ENCODE measurements at regions not wholly inside any gene's neighbourhood (a gene's known extent, or its start where the extent isn't known, plus 50 kb on each side); places are given as distances from the start of the nearest gene placed in this dataset.
"Not testable (repeated sequence)": the region's sequence is repeated elsewhere in the genome, so short reads cannot be mapped to it uniquely, and the experiment has no call there.

GRCh38 chr9:87034841-87035240 is 87.5 kb upstream of the GAS1 start:
- no peak for DNase-seq
- H3K4me1 ChIP-seq (ENCODE audit: control insufficient read depth in 3 of 3, insufficient read depth in 2 of 3, low read depth in 1 of 3, low read length in 2 of 3) = no peaks in the 10 kb centered on the region
- 80 to 84% (median 84%) methylated on average over 8 of the region's 8 CpGs for WGBS, 3 donors
- peaks cover 0 to 3% (median 0%) of the 10 kb centered on the region in 3 donors for H3K27me3 ChIP-seq (ENCODE audit: control insufficient read depth in 3 of 3, insufficient read depth in 3 of 3, low read length in 3 of 3)
- no peaks in the 10 kb centered on the region for H3K36me3 ChIP-seq (ENCODE audit: control insufficient read depth in 3 of 3, insufficient read depth in 2 of 3, low read depth in 1 of 3, low read length in 3 of 3)
- FAIRE-seq = no peak
- peak overlapping the region in 1 of 3 donors; percentile 44 for H3K27ac ChIP-seq (ENCODE audit: low read depth in 1 of 3, low read length in 2 of 3)
- no peak overlapping the region for H3K4me3 ChIP-seq (ENCODE audit: low read depth in 1 of 3, low read length in 3 of 3)
- no peaks in the 10 kb centered on the region for H3K9me3 ChIP-seq (ENCODE audit: control insufficient read depth in 2 of 2, insufficient read depth in 1 of 2, low read depth in 1 of 2, low read length in 1 of 2)

- WGBS, 3 donors = 59 to 87% (median 68%) methylated on average over 5 of the region's 5 CpGs
- H3K4me1 ChIP-seq (ENCODE audit: control insufficient read depth in 3 of 3, insufficient read depth in 2 of 3, low read depth in 1 of 3, low read length in 2 of 3) = no peaks in the 10 kb centered on the region
- FAIRE-seq (no peak), DNase-seq (no peak)
- peak overlapping the region in 1 of 3 donors; percentile 42 for H3K27ac ChIP-seq (ENCODE audit: low read depth in 1 of 3, low read length in 2 of 3)
- H3K27me3 ChIP-seq (ENCODE audit: control insufficient read depth in 3 of 3, insufficient read depth in 3 of 3, low read length in 3 of 3) = peaks cover 0 to 3% (median 0%) of the 10 kb centered on the region in 3 donors
- H3K36me3 ChIP-seq (ENCODE audit: control insufficient read depth in 3 of 3, insufficient read depth in 2 of 3, low read depth in 1 of 3, low read length in 3 of 3) = no peaks in the 10 kb centered on the region
- H3K4me3 ChIP-seq (ENCODE audit: low read depth in 1 of 3, low read length in 3 of 3) = no peak overlapping the region
- H3K9me3 ChIP-seq (ENCODE audit: control insufficient read depth in 2 of 2, insufficient read depth in 1 of 2, low read depth in 1 of 2, low read length in 1 of 2) = no peaks in the 10 kb centered on the region
Measured at GRCh38 chr9:87035879-87036278, 88.6 kb upstream of the GAS1 start.

- WGBS, 3 donors = 85 to 89% (median 86%) methylated on average over 2 of the region's 2 CpGs
- no peak for FAIRE-seq
Measured at GRCh38 chr9:87036506-87036905, 89.2 kb upstream of the GAS1 start.

GRCh38 chr9:87039809-87040392 is 92.6 kb upstream of the GAS1 start:
- DNase-seq (no peak), FAIRE-seq (no peak)
- H3K9me3 ChIP-seq (ENCODE audit: control insufficient read depth in 2 of 2, insufficient read depth in 1 of 2, low read depth in 1 of 2, low read length in 1 of 2) = no peaks in the 10 kb centered on the region
- 83 to 98% (median 90%) methylated on average over 1 of the region's 1 CpG for WGBS, 3 donors
- H3K27ac ChIP-seq (ENCODE audit: low read depth in 1 of 3, low read length in 2 of 3) = no peak overlapping the region
- no peaks in the 10 kb centered on the region for H3K27me3 ChIP-seq (ENCODE audit: control insufficient read depth in 3 of 3, insufficient read depth in 3 of 3, low read length in 3 of 3)
- H3K4me1 ChIP-seq (ENCODE audit: control insufficient read depth in 3 of 3, insufficient read depth in 2 of 3, low read depth in 1 of 3, low read length in 2 of 3) = no peaks in the 10 kb centered on the region
- no peak overlapping the region for H3K4me3 ChIP-seq (ENCODE audit: low read depth in 1 of 3, low read length in 3 of 3)
- no peaks in the 10 kb centered on the region for H3K36me3 ChIP-seq (ENCODE audit: control insufficient read depth in 3 of 3, insufficient read depth in 2 of 3, low read depth in 1 of 3, low read length in 3 of 3)

More at GRCh38 chr9:87036506-87036905, 89.2 kb upstream of the GAS1 start:
- H3K4me3 ChIP-seq (ENCODE audit: low read depth in 1 of 3, low read length in 3 of 3) = no peak overlapping the region
- DNase-seq = no peak
- H3K27ac ChIP-seq (ENCODE audit: low read depth in 1 of 3, low read length in 2 of 3) = peak overlapping the region in 1 of 3 donors; percentile 42
- no peaks in the 10 kb centered on the region for H3K9me3 ChIP-seq (ENCODE audit: control insufficient read depth in 2 of 2, insufficient read depth in 1 of 2, low read depth in 1 of 2, low read length in 1 of 2)
- H3K36me3 ChIP-seq (ENCODE audit: control insufficient read depth in 3 of 3, insufficient read depth in 2 of 3, low read depth in 1 of 3, low read length in 3 of 3) = no peaks in the 10 kb centered on the region
- H3K27me3 ChIP-seq (ENCODE audit: control insufficient read depth in 3 of 3, insufficient read depth in 3 of 3, low read length in 3 of 3) = peaks cover 0 to 3% (median 0%) of the 10 kb centered on the region in 3 donors
- no peaks in the 10 kb centered on the region for H3K4me1 ChIP-seq (ENCODE audit: control insufficient read depth in 3 of 3, insufficient read depth in 2 of 3, low read depth in 1 of 3, low read length in 2 of 3)

- Histone ChIP-seq H3K27ac (ENCODE audit: low read depth in 1 of 3, low read length in 2 of 3) (no peak overlapping the region), H3K4me3 (ENCODE audit: low read depth in 1 of 3, low read length in 3 of 3) (peak overlapping the region in 1 of 3 donors; percentile 6), H3K36me3 (ENCODE audit: control insufficient read depth in 3 of 3, insufficient read depth in 2 of 3, low read depth in 1 of 3, low read length in 3 of 3) (no peaks in the 10 kb centered on the region), H3K27me3 (ENCODE audit: control insufficient read depth in 3 of 3, insufficient read depth in 3 of 3, low read length in 3 of 3) (no peaks in the 10 kb centered on the region), H3K4me1 (ENCODE audit: control insufficient read depth in 3 of 3, insufficient read depth in 2 of 3, low read depth in 1 of 3, low read length in 2 of 3) (no peaks in the 10 kb centered on the region), H3K9me3 (ENCODE audit: control insufficient read depth in 2 of 2, insufficient read depth in 1 of 2, low read depth in 1 of 2, low read length in 1 of 2) (no peaks in the 10 kb centered on the region)
- FAIRE-seq = no peak
- 79 to 96% (median 90%) methylated on average over 2 of the region's 2 CpGs for WGBS, 3 donors
- no peak for DNase-seq
Measured at GRCh38 chr9:87040410-87041009, 93.2 kb upstream of the GAS1 start.

GRCh38 chr9:87041553-87042235 is 94.4 kb upstream of the GAS1 start:
- DNase-seq; H3K36me3 ChIP-seq (ENCODE audit: control insufficient read depth in 3 of 3, insufficient read depth in 2 of 3, low read depth in 1 of 3, low read length in 3 of 3); H3K4me3 ChIP-seq (ENCODE audit: low read depth in 1 of 3, low read length in 3 of 3); H3K4me1 ChIP-seq (ENCODE audit: control insufficient read depth in 3 of 3, insufficient read depth in 2 of 3, low read depth in 1 of 3, low read length in 2 of 3); H3K27me3 ChIP-seq (ENCODE audit: control insufficient read depth in 3 of 3, insufficient read depth in 3 of 3, low read length in 3 of 3); H3K27ac ChIP-seq (ENCODE audit: low read depth in 1 of 3, low read length in 2 of 3); FAIRE-seq; H3K9me3 ChIP-seq (ENCODE audit: control insufficient read depth in 2 of 2, insufficient read depth in 1 of 2, low read depth in 1 of 2, low read length in 1 of 2): not testable (repeated sequence)
- 69 to 81% (median 81%) methylated on average over 24 to 29 of the region's 29 CpGs for WGBS, 3 donors

- H3K27me3 ChIP-seq (ENCODE audit: control insufficient read depth in 3 of 3, insufficient read depth in 3 of 3, low read length in 3 of 3); FAIRE-seq; H3K36me3 ChIP-seq (ENCODE audit: control insufficient read depth in 3 of 3, insufficient read depth in 2 of 3, low read depth in 1 of 3, low read length in 3 of 3); H3K27ac ChIP-seq (ENCODE audit: low read depth in 1 of 3, low read length in 2 of 3); DNase-seq; H3K9me3 ChIP-seq (ENCODE audit: control insufficient read depth in 2 of 2, insufficient read depth in 1 of 2, low read depth in 1 of 2, low read length in 1 of 2); H3K4me3 ChIP-seq (ENCODE audit: low read depth in 1 of 3, low read length in 3 of 3); H3K4me1 ChIP-seq (ENCODE audit: control insufficient read depth in 3 of 3, insufficient read depth in 2 of 3, low read depth in 1 of 3, low read length in 2 of 3): not testable (repeated sequence)
- 48 to 61% (median 56%) methylated on average over 2 of the region's 2 CpGs for WGBS, 3 donors
Measured at GRCh38 chr9:87049929-87050608, 102.8 kb upstream of the GAS1 start.

GRCh38 chr9:87054999-87055686 is 107.8 kb upstream of the GAS1 start:
- Histone ChIP-seq H3K9me3 (ENCODE audit: control insufficient read depth in 2 of 2, insufficient read depth in 1 of 2, low read depth in 1 of 2, low read length in 1 of 2) (no peaks in the 10 kb centered on the region), H3K36me3 (ENCODE audit: control insufficient read depth in 3 of 3, insufficient read depth in 2 of 3, low read depth in 1 of 3, low read length in 3 of 3) (no peaks in the 10 kb centered on the region), H3K27me3 (ENCODE audit: control insufficient read depth in 3 of 3, insufficient read depth in 3 of 3, low read length in 3 of 3) (peaks cover 0 to 2% (median 0%) of the 10 kb centered on the region in 3 donors), H3K4me3 (ENCODE audit: low read depth in 1 of 3, low read length in 3 of 3) (no peak overlapping the region), H3K27ac (ENCODE audit: low read depth in 1 of 3, low read length in 2 of 3) (no peak overlapping the region), H3K4me1 (ENCODE audit: control insufficient read depth in 3 of 3, insufficient read depth in 2 of 3, low read depth in 1 of 3, low read length in 2 of 3) (no peaks in the 10 kb centered on the region)
- DNase-seq = no peak
- 59 to 79% (median 75%) methylated on average over 2 of the region's 2 CpGs for WGBS, 3 donors
- no peak for FAIRE-seq

Data from small intestine (tissue), 7 donors.